ENCODE measurements at regions not wholly inside any gene's neighbourhood (a gene's known extent, or its start where the extent isn't known, plus 50 kb on each side); places are given as distances from the start of the nearest gene placed in this dataset.

DNA sequence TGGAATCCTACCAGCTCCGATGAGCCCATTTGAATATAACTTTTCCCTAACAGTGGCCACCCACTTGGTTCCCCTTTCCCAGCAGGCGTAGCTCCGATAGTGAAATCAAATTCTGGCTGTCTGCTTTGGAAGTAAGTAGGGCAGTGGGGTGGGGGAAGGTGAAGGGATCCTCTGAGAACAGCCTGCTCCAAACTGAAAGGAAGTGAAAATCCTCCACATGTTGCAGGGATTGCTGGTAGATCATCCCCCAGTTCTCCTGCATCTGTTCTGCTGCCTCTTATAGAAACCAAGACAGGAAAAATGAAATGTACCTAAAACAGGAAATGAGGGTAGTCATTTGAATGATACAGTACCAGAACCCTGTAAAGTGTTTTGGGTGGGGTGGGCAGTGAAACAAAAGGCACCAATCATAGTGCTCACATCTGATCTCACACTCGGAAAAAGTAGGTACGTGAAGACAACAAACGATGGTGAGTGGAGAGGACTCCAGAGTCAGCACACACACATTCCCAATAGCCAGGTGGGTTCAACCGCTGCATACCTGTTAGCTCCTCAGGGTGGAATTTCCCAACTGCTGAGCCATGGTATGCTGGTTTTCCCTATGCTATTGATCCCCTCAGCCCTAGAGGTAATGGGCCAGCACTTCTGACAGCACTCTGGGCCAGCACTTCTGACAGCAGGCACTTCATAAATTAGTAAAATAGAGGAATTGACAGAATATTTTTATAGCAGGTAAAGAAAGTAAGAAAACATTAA, 304.9 kb upstream of the ADAMTS9 start:
- no peaks in the 10 kb centered on the region for H4K20me1 ChIP-seq (replicated peaks; ENCODE audit: insufficient read depth)

More for the DNA sequence above, 304.9 kb upstream of the ADAMTS9 start:
- no peak overlapping the region for H3K4me3 Mint-ChIP-seq
- no peak overlapping the region for H3K4me2 ChIP-seq
- DNase-seq (ENCODE audit: low spot score) (peak; percentile 72), ATAC-seq (peak; percentile 96)
- H3K4me3 ChIP-seq = no peak overlapping the region
- H3K27me3 ChIP-seq (ENCODE audit: insufficient read depth) = no peaks in the 10 kb centered on the region
- peak overlapping the region; percentile 66; the same call in 1 of the 2 replicates for H3K27ac Mint-ChIP-seq
- H2AFZ ChIP-seq = peak overlapping the region; percentile 82
- H3K9me3 Mint-ChIP-seq = no peaks in the 10 kb centered on the region
- no peaks in the 10 kb centered on the region for H3F3A ChIP-seq (replicated peaks; ENCODE audit: low read depth)
- no peaks in the 10 kb centered on the region for H3K36me3 Mint-ChIP-seq (ENCODE audit: low read depth)
- peaks cover 2% of the 10 kb centered on the region for H3K27me3 Mint-ChIP-seq (ENCODE audit: insufficient read depth, low read depth, poor library complexity)
- H3K4me1 Mint-ChIP-seq = peaks cover 53% of the 10 kb centered on the region
- no peak for TF ChIP-seq EZH2 (IDR thresholded peaks at IDR 0.05; ENCODE audit: low read depth, unreplicated experiment)
- no peak for TF ChIP-seq ZNF114 (CRISPR knock-in tag; IDR thresholded peaks at IDR 0.05)
- no peak for TF ChIP-seq ZNF462 (CRISPR knock-in tag; IDR thresholded peaks at IDR 0.05)
- no peak for TF ChIP-seq JUNB (IDR thresholded peaks at IDR 0.05; ENCODE audit: unreplicated experiment)
- no peak for TF ChIP-seq EZH2phosphoT487 (IDR thresholded peaks at IDR 0.05; ENCODE audit: unreplicated experiment)
- no peak for TF ChIP-seq STAT1 (IDR thresholded peaks at IDR 0.05; ENCODE audit: unreplicated experiment)
- no peak for TF ChIP-seq ETS1 (IDR thresholded peaks at IDR 0.05)
- H3K9me2 ChIP-seq (ENCODE audit: insufficient read depth) = no peaks in the 10 kb centered on the region
- peaks cover 34% of the 10 kb centered on the region for H3K4me1 ChIP-seq (ENCODE audit: insufficient read depth)
- no peaks in the 10 kb centered on the region for H3K79me2 ChIP-seq (replicated peaks; ENCODE audit: insufficient read depth)
- H3K36me3 ChIP-seq (ENCODE audit: insufficient read depth) = no peaks in the 10 kb centered on the region
- no peak overlapping the region for H3K27ac ChIP-seq (ENCODE audit: low read depth)
